Endothelial cell (in vitro differentiated cells): ENCODE measurements at regions not wholly inside any gene's neighbourhood (a gene's known extent, or its start where the extent isn't known, plus 50 kb on each side); places are given as distances from the start of the nearest gene placed in this dataset.

Experiments
- DNase-seq: peaks from one replicate; pipeline ENCODE4 v3.0.0; 2021; ENCODE audit warnings: low spot score
- H3K27ac Mint-ChIP-seq: one replicate; pipeline ENCODE4 v1.8.0; 2021; ENCODE audit warnings: mixed read lengths, inconsistent platforms; ENCODE audit not compliant: unreplicated experiment
- H3K27me3 Mint-ChIP-seq: one replicate; pipeline ENCODE4 v1.8.0; 2021; ENCODE audit warnings: mild to moderate bottlenecking, moderate library complexity, mixed read lengths, inconsistent platforms; ENCODE audit not compliant: unreplicated experiment
- H3K36me3 Mint-ChIP-seq: one replicate; pipeline ENCODE4 v1.8.0; 2021; ENCODE audit warnings: mild to moderate bottlenecking, low read depth, mixed read lengths, inconsistent platforms; ENCODE audit not compliant: unreplicated experiment
- H3K4me1 Mint-ChIP-seq: one replicate; pipeline ENCODE4 v1.8.0; 2021; ENCODE audit warnings: mild to moderate bottlenecking, mixed read lengths, inconsistent platforms; ENCODE audit not compliant: unreplicated experiment
- H3K4me3 Mint-ChIP-seq: one replicate; pipeline ENCODE4 v1.8.0; 2021; ENCODE audit warnings: mild to moderate bottlenecking, mixed read lengths, inconsistent platforms; ENCODE audit not compliant: unreplicated experiment
- H3K9me3 Mint-ChIP-seq: one replicate; pipeline ENCODE4 v1.8.0; 2021; ENCODE audit warnings: mixed read lengths, inconsistent platforms; ENCODE audit not compliant: unreplicated experiment
- CTCF ChIP-seq: fragments of 200-600 bp; sonication (generic); IDR thresholded peaks from one replicate; pipeline ENCODE4 v1.5.0; 2021; ENCODE audit warnings: antibody characterized with exemption; ENCODE audit not compliant: unreplicated experiment

- no peaks in the 10 kb centered on the region for H3K4me1 Mint-ChIP-seq
- H3K4me3 Mint-ChIP-seq = no peak overlapping the region
- no peaks in the 10 kb centered on the region for H3K9me3 Mint-ChIP-seq
- peaks cover 2% of the 10 kb centered on the region for H3K27me3 Mint-ChIP-seq
- no peak for DNase-seq
- TF ChIP-seq CTCF = no peak
- no peak overlapping the region for H3K27ac Mint-ChIP-seq
- no peaks in the 10 kb centered on the region for H3K36me3 Mint-ChIP-seq
Measured at GRCh38 chrX:8349816-8350544, 114.7 kb upstream of the VCX3B start.

GRCh38 chrX:8358302-8358701, 106.3 kb upstream of the VCX3B start:
- Mint-ChIP-seq H3K9me3 (no peaks in the 10 kb centered on the region), H3K27me3 (no peaks in the 10 kb centered on the region), H3K4me1 (no peaks in the 10 kb centered on the region), H3K27ac (no peak overlapping the region), H3K4me3 (no peak overlapping the region), H3K36me3 (no peaks in the 10 kb centered on the region)
- DNase-seq = no peak
- no peak for TF ChIP-seq CTCF

GRCh38 chrX:8364369-8365141, 100.1 kb upstream of the VCX3B start:
- H3K36me3 Mint-ChIP-seq = no peaks in the 10 kb centered on the region

GRCh38 chrX:8366481-8366880, 98.1 kb upstream of the VCX3B start:
- DNase-seq = no peak
- TF ChIP-seq CTCF = no peak
- Mint-ChIP-seq H3K36me3 (no peaks in the 10 kb centered on the region), H3K27me3 (no peaks in the 10 kb centered on the region), H3K4me1 (peaks cover 5% of the 10 kb centered on the region), H3K4me3 (no peak overlapping the region), H3K27ac (no peak overlapping the region), H3K9me3 (no peaks in the 10 kb centered on the region)

More at GRCh38 chrX:8364369-8365141, 100.1 kb upstream of the VCX3B start:
- TF ChIP-seq CTCF = peak; percentile 22
- Mint-ChIP-seq H3K4me1 (no peaks in the 10 kb centered on the region), H3K27me3 (no peaks in the 10 kb centered on the region), H3K9me3 (no peaks in the 10 kb centered on the region), H3K4me3 (no peak overlapping the region), H3K27ac (no peak overlapping the region)
- DNase-seq = peak; percentile 47
